GM12875 (cell line): ENCODE measurements at regions not wholly inside any gene's neighbourhood (a gene's known extent, or its start where the extent isn't known, plus 50 kb on each side); places are given as distances from the start of the nearest gene placed in this dataset.

Source experiments
- H3K4me3 ChIP-seq: one replicate; pipeline ENCODE4 v1.5.1; 2011; ENCODE audit warnings: low read depth, low read length, control low read depth
- TF ChIP-seq, protein P1 (sequence below): IDR thresholded peaks from 2 replicates; pipeline ENCODE4 v1.5.1; 2011; ENCODE audit warnings: low read depth, mild to moderate bottlenecking, control low read depth, inconsistent platforms, low read length, moderate library complexity, borderline replicate concordance; ENCODE audit not compliant: insufficient read depth

DNA sequence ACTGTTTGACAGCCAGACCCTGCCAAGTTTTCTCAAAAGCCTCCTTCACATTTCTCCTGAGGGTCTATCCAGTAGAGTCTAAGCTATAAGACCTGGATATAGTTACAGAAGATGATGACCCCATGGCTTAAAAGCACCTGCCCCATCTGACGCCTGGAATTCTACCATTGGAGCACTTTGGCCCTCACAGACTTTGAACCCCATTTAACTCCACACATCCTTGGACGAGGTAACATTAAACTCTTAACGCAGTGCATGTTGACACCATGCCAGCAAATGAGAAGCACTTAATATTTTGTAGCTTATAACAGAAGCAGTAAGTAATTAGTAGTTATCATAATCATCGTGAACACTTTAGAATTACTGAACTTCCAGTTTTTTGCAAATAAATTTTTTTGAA is 61.9 kb upstream of the SMNDC1 start:
- TF ChIP-seq, protein P1, sequence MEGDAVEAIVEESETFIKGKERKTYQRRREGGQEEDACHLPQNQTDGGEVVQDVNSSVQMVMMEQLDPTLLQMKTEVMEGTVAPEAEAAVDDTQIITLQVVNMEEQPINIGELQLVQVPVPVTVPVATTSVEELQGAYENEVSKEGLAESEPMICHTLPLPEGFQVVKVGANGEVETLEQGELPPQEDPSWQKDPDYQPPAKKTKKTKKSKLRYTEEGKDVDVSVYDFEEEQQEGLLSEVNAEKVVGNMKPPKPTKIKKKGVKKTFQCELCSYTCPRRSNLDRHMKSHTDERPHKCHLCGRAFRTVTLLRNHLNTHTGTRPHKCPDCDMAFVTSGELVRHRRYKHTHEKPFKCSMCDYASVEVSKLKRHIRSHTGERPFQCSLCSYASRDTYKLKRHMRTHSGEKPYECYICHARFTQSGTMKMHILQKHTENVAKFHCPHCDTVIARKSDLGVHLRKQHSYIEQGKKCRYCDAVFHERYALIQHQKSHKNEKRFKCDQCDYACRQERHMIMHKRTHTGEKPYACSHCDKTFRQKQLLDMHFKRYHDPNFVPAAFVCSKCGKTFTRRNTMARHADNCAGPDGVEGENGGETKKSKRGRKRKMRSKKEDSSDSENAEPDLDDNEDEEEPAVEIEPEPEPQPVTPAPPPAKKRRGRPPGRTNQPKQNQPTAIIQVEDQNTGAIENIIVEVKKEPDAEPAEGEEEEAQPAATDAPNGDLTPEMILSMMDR: no peak
- H3K4me3 ChIP-seq: no peak overlapping the region

DNA sequence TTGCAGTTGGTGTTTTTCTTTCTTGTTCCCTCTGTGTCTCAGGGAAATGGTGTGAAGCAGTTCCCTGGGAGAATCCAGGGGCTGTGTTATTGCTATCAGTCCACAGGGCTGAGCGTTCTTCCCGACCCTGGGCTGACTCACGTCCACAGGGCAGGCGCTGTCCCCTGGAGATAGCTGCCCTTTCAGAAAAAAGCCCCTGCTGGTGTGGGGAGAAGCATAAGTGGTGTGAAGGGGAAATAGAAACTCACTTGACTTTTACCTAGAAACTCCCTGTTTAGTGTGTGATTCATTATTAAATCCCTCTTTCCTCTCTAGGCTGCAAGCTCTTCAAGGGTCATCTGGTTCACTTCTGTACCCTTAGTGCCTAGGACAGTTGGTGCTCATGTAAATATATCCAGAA is 63.3 kb upstream of the SMNDC1 start:
- H3K4me3 ChIP-seq: no peak overlapping the region
- TF ChIP-seq, protein P1: no peak

DNA sequence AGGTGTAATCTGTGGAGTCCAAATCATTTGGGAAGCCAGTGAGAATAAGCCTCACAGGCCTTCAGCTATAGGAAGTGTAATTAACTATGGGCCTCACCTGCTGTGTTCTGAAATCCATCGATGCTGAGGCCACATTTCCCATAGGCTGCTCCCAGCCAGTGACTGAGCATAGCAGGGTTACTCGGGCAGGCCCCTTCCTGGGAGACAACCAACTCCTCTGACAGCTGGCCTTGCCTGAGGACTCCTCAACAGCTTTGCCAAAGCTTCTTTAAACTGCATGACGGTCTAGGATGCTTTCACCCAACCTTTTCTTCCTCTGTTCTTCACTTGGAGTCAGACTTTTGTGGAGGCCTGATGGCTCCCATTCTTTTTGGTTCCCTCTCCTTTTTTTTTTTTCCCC is 63.8 kb upstream of the SMNDC1 start:
- no peak overlapping the region for H3K4me3 ChIP-seq

DNA sequence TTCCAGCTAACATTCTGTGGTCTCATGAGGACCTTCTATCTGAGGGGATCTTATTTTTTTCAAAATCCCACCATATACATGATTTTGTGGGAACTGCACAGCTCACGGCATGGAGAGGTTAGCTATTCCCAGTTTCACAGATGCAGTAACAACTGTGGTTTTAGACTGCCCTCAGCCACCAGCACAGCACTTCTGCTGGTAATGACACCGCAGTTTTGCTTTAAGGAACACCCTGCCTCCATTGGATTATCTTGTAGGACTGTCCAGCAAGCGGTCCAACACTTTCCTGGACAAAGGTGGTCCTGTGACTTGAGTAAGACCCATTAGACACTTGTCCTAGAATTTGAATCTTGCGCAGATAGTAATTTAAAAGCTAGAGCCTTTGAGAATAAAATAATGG is 65.3 kb upstream of the SMNDC1 start:
- no peak overlapping the region for H3K4me3 ChIP-seq
- TF ChIP-seq, protein P1: no peak

More for the DNA sequence above, 63.8 kb upstream of the SMNDC1 start:
- TF ChIP-seq, protein P1: no peak

DNA sequence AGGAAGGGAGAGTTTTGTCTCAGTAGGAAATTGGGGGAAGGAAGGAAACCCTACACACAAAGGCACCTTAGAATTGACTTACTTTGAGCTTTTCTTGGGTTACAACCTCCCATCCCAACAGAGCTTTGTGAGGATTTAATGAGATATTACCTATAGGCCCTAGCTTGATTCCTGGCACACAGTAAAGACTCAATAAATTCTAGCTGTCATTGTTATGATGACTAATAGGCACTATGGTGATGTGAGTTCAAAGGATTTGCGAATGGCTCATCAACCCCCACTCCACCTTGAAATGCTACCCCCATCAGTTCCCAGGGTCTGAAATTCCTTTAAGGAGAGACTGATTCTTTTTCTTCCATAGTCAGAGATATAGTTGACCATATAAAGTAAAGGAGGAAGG is 67.9 kb upstream of the SMNDC1 start:
- no peak overlapping the region for H3K4me3 ChIP-seq
- TF ChIP-seq, protein P1: no peak

DNA sequence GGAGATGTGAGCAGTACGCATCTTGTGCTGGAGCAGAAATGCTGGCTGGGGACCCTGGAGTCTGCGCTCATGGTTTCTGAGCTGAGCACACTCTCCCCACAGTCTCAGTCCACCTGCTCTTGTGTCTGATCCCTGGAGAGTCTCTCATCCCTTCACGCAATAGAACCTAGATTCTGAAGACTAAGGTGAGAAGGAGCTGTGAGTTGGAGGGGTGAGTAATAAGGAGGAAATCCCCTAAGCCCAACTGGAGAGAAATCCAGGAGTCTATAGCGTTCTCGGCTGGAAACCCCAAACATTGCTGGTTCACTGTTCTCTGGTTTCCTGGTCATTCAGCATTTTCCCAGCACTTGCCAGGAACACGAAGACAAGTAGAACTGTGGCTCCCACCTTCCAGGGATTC is 68.3 kb upstream of the SMNDC1 start:
- TF ChIP-seq, protein P1: no peak
- H3K4me3 ChIP-seq: no peak overlapping the region

DNA sequence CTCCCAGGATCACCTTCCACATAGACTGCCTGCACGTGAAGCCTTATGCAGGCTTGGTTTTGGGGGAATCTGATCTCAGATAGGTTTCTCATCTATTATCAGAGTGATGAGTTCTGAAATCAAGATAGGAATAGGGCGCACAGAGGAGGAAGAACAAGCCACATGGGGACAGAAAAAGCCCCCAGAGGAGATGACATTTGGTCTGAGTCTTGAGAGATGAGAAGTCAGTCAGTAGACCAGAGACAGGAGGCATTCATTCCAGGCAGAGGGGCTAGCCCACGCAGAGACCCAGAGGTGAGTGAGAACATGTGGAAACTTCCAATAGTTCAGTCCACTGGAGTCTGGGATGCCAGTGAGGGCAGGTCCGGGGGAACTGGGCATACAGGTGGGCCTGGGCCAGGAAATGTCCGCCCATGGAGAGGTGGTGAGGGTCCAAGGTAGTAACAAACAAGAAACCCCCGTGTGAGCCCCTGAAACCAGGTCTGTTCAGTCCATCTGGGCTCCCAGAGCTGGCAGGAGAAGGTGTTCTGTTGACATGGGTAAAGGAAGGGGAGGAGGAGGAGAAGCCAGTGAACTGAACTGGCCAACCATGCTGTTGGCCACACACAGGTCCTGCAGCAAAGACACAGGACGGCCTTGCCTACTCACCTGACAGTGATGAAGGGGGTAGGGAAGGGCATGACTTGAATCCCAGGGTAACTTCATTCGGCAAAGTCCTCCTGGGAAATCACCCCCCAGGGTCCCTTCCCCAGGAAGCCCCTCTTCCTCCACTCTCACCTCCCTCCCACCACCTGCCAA is 69.3 kb upstream of the SMNDC1 start:
- TF ChIP-seq, protein P1: no peak
- no peak overlapping the region for H3K4me3 ChIP-seq
